CD14-positive monocyte (primary cell): ENCODE measurements at regions not wholly inside any gene's neighbourhood (a gene's known extent, or its start where the extent isn't known, plus 50 kb on each side); places are given as distances from the start of the nearest gene placed in this dataset.

ENCODE experiments used
- DNase-seq, 3 donors: peaks; one replicate each; pipeline ENCODE4 v3.0.0-alpha.2; 2011 to 2022
- H2AFZ ChIP-seq: 2 replicates; pipeline ENCODE4 v1.6.0; 2012; ENCODE audit warnings: mild to moderate bottlenecking, low read depth, low read length, inconsistent platforms; ENCODE audit not compliant: insufficient read depth, poor library complexity, severe bottlenecking
- H3K27ac ChIP-seq, 2 donors: 1 replicate in 1 of 2; 2 replicates in 1 of 2; pipeline ENCODE4 v1.5.1; 2012 to 2013; ENCODE audit warnings: low read length in 2 of 2, control low read depth in 1 of 2, inconsistent platforms in 1 of 2, low read depth in 1 of 2, mild to moderate bottlenecking in 1 of 2
- H3K27me3 ChIP-seq, 2 donors: one replicate each; pipeline versions ENCODE4 v1.6.0 to v1.6.1; 2011 to 2013; ENCODE audit warnings: low read length in 2 of 2; ENCODE audit not compliant: control insufficient read depth in 2 of 2, insufficient read depth in 2 of 2
- H3K36me3 ChIP-seq, 2 donors: replicated peaks in 1 of 2; 1 replicate in 1 of 2; 2 replicates in 1 of 2; pipeline versions ENCODE4 v1.5.1 to v1.6.1; 2012 to 2013; ENCODE audit warnings: low read length in 2 of 2, control low read depth in 1 of 2, inconsistent platforms in 1 of 2, mild to moderate bottlenecking in 1 of 2; ENCODE audit not compliant: insufficient read depth in 2 of 2, control insufficient read depth in 1 of 2
- H3K4me1 ChIP-seq, 2 donors: 1 replicate in 1 of 2; 2 replicates in 1 of 2; pipeline versions ENCODE4 v1.5.1 to v1.6.1; 2012 to 2013; ENCODE audit warnings: low read length in 2 of 2, control low read depth in 1 of 2, inconsistent platforms in 1 of 2, mild to moderate bottlenecking in 1 of 2, moderate library complexity in 1 of 2; ENCODE audit not compliant: insufficient read depth in 2 of 2, control insufficient read depth in 1 of 2
- H3K4me2 ChIP-seq: replicated peaks from 2 replicates; pipeline ENCODE3; 2012; ENCODE audit warnings: low read length, moderate library complexity, mild to moderate bottlenecking; ENCODE audit not compliant: poor library complexity, severe bottlenecking; ENCODE audit errors: extremely low read depth
- H3K4me3 ChIP-seq, 3 experiments: fragments of 200-600 bp in 1 of 3; sonication (generic) in 1 of 3; replicated peaks in 1 of 3; 1 replicate in 2 of 3; 2 replicates in 1 of 3; pipeline ENCODE4 v1.5.1; 2011 to 2013; ENCODE audit warnings: low read length in 3 of 3, mild to moderate bottlenecking in 3 of 3, control low read depth in 2 of 3, low read depth in 2 of 3, inconsistent platforms in 1 of 3, moderate library complexity in 1 of 3
- H3K79me2 ChIP-seq: 2 replicates; pipeline ENCODE4 v1.6.0; 2012; ENCODE audit warnings: mild to moderate bottlenecking, control low read depth, inconsistent platforms, low read length, moderate library complexity; ENCODE audit not compliant: insufficient read depth
- H3K9ac ChIP-seq: 2 replicates; pipeline ENCODE4 v1.6.0; 2017; ENCODE audit warnings: low read length, mild to moderate bottlenecking; ENCODE audit not compliant: insufficient read depth, poor library complexity, severe bottlenecking
- H3K9me3 ChIP-seq, 2 donors: replicated peaks in 1 of 2; 1 replicate in 1 of 2; 2 replicates in 1 of 2; pipeline versions ENCODE4 v1.5.1 to v1.6.1; 2012 to 2013; ENCODE audit warnings: low read length in 2 of 2, control low read depth in 1 of 2; ENCODE audit not compliant: control insufficient read depth in 1 of 2, insufficient read depth in 1 of 2
- H4K20me1 ChIP-seq: 2 replicates; pipeline ENCODE4 v1.6.0; 2012; ENCODE audit warnings: mild to moderate bottlenecking, low read length, control low read depth, moderate library complexity; ENCODE audit not compliant: insufficient read depth
- H3K27ac Mint-ChIP-seq, 7 donors: one replicate each; pipeline ENCODE4 v1.8.0; 2020; ENCODE audit warnings: mild to moderate bottlenecking in 7 of 7, mixed read lengths in 7 of 7, moderate library complexity in 6 of 7, inconsistent platforms in 2 of 7
- H3K27me3 Mint-ChIP-seq, 3 donors: one replicate each; pipeline ENCODE4 v1.8.0; 2021 to 2022; ENCODE audit warnings: low read depth in 3 of 3, mild to moderate bottlenecking in 3 of 3, mixed read lengths in 3 of 3, moderate library complexity in 3 of 3, inconsistent platforms in 1 of 3
- H3K36me3 Mint-ChIP-seq, 2 donors: one replicate each; pipeline ENCODE4 v1.8.0; 2020; ENCODE audit warnings: mixed read lengths in 2 of 2, inconsistent platforms in 1 of 2, mild to moderate bottlenecking in 1 of 2
- H3K4me1 Mint-ChIP-seq: one replicate; pipeline ENCODE4 v1.8.0; 2020; ENCODE audit warnings: mild to moderate bottlenecking, mixed read lengths
- H3K4me3 Mint-ChIP-seq, 2 donors: one replicate each; pipeline ENCODE4 v1.8.0; 2020; ENCODE audit warnings: mild to moderate bottlenecking in 2 of 2, mixed read lengths in 2 of 2, moderate library complexity in 1 of 2
- H3K9me3 Mint-ChIP-seq, 7 donors: one replicate each; pipeline ENCODE4 v1.8.0; 2020 to 2022; ENCODE audit warnings: mixed read lengths in 7 of 7, mild to moderate bottlenecking in 6 of 7, moderate library complexity in 6 of 7, inconsistent platforms in 2 of 7
- CTCF ChIP-seq: fragments of 200-600 bp; IDR thresholded peaks from one replicate; pipeline ENCODE4 v1.8.0; 2022; ENCODE audit warnings: antibody characterized with exemption, mild to moderate bottlenecking
- WGBS: methylation state at CpG from one replicate; pipeline ENCODE4 v1.1.5; 2013; ENCODE audit warnings: missing lambda C conversion rate; ENCODE audit not compliant: insufficient coverage; 5-methylcytosine and 5-hydroxymethylcytosine counted together
- intact Hi-C, 2 donors: fragments of 100-400 bp; cut with micrococcal nuclease; formaldehyde crosslinking; loops; one replicate each; pipeline versions ENCODE4 v1.15.0 to v1.15.1; 2023

GRCh38 chr1:188065917-188066316, 1237.2 kb downstream of the PLA2G4A start:
- TF ChIP-seq CTCF: no peak
- DNase-seq: no peak
- H3K9ac ChIP-seq: no peak overlapping the region
- H4K20me1 ChIP-seq: no peaks in the 10 kb centered on the region
- H2AFZ ChIP-seq: no peak overlapping the region
- H3K4me3 ChIP-seq: no peak overlapping the region
- Mint-ChIP-seq H3K27ac (no peak overlapping the region), H3K36me3 (no peaks in the 10 kb centered on the region), H3K4me3 (no peak overlapping the region), H3K9me3 (peaks cover 6 to 22% (median 10%) of the 10 kb centered on the region in 7 donors), H3K27me3 (no peaks in the 10 kb centered on the region), H3K4me1 (no peaks in the 10 kb centered on the region)
- H3K4me2 ChIP-seq: no peak overlapping the region
- no peaks in the 10 kb centered on the region for H3K4me1 ChIP-seq
- no peak overlapping the region for H3K27ac ChIP-seq
- H3K9me3 ChIP-seq: peaks cover 6 to 17% of the 10 kb centered on the region in 2 donors
- H3K79me2 ChIP-seq: no peaks in the 10 kb centered on the region
- intact Hi-C loops: no loop called here
- H3K27me3 ChIP-seq: no peaks in the 10 kb centered on the region
- no peaks in the 10 kb centered on the region for H3K36me3 ChIP-seq
- WGBS: no CpG with 5 or more reads among the region's 1 CpG

GRCh38 chr1:188070848-188071247, 1242.1 kb downstream of the PLA2G4A start:
- Histone ChIP-seq H2AFZ (no peak overlapping the region), H3K9me3 (peaks cover 20 to 21% of the 10 kb centered on the region in 2 donors), H4K20me1 (no peaks in the 10 kb centered on the region), H3K4me1 (no peaks in the 10 kb centered on the region), H3K27me3 (no peaks in the 10 kb centered on the region), H3K36me3 (no peaks in the 10 kb centered on the region), H3K9ac (no peak overlapping the region), H3K4me2 (no peak overlapping the region), H3K79me2 (no peaks in the 10 kb centered on the region), H3K27ac (no peak overlapping the region), H3K4me3 (no peak overlapping the region)
- Mint-ChIP-seq H3K27me3 (no peaks in the 10 kb centered on the region), H3K9me3 (peaks cover 6 to 24% (median 13%) of the 10 kb centered on the region in 7 donors), H3K4me1 (no peaks in the 10 kb centered on the region), H3K36me3 (no peaks in the 10 kb centered on the region), H3K27ac (no peak overlapping the region), H3K4me3 (no peak overlapping the region)
- 45% methylated on average over 1 of the region's 1 CpG for WGBS
- no peak for TF ChIP-seq CTCF
- no peak for DNase-seq
- intact Hi-C loops: no loop called here
